ENCODE measurements at regions not wholly inside any gene's neighbourhood (a gene's known extent, or its start where the extent isn't known, plus 50 kb on each side); places are given as distances from the start of the nearest gene placed in this dataset.

DNA sequence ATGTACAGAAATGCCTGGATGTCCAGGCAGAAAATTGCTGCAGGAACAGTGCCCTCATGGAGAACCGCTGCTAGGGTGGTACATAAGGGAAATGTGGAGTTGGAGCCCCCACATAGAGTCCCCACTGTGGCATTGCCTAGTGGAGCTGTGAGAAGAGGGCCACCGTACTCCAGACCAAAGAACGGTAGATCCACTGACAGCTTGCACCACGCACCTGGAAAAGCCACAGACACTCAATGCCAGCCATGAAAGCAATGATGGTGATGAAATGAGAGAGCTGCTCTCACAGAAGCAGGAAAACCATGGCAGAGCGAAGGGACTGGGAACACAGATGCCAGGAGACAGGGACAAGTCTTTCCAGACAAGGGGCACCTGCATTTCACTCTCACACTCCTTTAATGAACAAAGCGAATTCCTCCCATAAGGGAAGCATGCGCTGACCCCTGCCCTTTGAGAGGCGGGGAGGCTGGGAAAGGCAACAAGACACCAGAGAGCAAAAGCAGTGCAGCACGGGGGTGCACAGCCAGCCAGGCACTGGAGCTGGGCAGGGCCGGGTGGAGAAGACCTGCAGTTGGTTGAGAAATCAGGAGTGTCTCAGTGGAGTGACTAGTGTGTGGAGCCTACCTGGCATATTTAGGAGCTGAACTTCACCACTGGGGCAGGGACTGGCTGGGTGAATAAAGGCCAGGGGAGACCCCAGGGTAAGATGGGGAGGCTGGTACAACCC is 1025.2 kb downstream of the TBC1D22A start:
- Histone ChIP-seq H3K4me1 (ENCODE audit: insufficient read depth, poor library complexity, severe bottlenecking) (no peaks in the 10 kb centered on the region), H3K27me3 (ENCODE audit: insufficient read depth, poor library complexity, severe bottlenecking) (no peaks in the 10 kb centered on the region), H3K36me3 (ENCODE audit: low read depth) (no peaks in the 10 kb centered on the region), H3K4me3 (ENCODE audit: severe bottlenecking) (no peak overlapping the region), H3K9me3 (ENCODE audit: severe bottlenecking) (no peaks in the 10 kb centered on the region), H3K27ac (ENCODE audit: poor library complexity, severe bottlenecking) (no peak overlapping the region)
- TF ChIP-seq, protein P1, sequence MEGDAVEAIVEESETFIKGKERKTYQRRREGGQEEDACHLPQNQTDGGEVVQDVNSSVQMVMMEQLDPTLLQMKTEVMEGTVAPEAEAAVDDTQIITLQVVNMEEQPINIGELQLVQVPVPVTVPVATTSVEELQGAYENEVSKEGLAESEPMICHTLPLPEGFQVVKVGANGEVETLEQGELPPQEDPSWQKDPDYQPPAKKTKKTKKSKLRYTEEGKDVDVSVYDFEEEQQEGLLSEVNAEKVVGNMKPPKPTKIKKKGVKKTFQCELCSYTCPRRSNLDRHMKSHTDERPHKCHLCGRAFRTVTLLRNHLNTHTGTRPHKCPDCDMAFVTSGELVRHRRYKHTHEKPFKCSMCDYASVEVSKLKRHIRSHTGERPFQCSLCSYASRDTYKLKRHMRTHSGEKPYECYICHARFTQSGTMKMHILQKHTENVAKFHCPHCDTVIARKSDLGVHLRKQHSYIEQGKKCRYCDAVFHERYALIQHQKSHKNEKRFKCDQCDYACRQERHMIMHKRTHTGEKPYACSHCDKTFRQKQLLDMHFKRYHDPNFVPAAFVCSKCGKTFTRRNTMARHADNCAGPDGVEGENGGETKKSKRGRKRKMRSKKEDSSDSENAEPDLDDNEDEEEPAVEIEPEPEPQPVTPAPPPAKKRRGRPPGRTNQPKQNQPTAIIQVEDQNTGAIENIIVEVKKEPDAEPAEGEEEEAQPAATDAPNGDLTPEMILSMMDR (IDR thresholded peaks at IDR 0.05; ENCODE audit: poor library complexity, severe bottlenecking), result no peak
- DNase-seq (ENCODE audit: low spot score) (no peak), ATAC-seq (ENCODE audit: low read depth) (no peak)

DNA sequence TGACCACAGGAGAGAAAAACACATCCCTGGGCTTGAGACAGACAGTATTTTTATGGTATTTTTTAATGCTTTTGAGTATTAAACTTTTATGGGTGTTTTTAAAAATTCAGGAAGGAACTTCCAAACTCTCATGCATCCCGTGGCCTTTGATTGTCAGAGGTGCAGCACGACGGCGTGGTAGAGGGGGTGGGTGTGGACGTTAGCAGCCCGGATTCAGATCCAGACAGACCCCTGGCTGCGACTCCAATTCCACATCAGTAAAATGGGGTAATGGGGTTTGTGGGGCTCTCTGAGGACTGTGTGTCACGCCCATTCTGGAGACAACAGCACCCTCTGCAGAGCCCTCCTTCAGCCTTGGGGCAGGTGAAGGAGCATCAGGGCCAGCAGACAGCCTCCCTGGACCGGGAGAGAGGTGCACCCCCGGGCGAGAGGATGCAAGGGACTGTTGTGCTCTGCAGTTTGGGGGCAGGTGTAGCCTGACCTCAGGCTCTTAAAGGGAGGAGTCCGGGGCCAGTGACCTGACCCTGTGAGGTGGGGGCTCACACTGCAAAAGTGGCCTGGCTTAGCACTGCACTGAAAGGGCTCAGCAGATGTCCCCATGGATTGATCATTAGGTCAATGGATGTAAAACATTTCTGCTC is 1024.3 kb downstream of the TBC1D22A start:
- Histone ChIP-seq H3K4me1 (ENCODE audit: insufficient read depth, poor library complexity, severe bottlenecking) (no peaks in the 10 kb centered on the region), H3K36me3 (ENCODE audit: low read depth) (no peaks in the 10 kb centered on the region), H3K27ac (ENCODE audit: poor library complexity, severe bottlenecking) (no peak overlapping the region), H3K4me3 (ENCODE audit: severe bottlenecking) (no peak overlapping the region), H3K9me3 (ENCODE audit: severe bottlenecking) (no peaks in the 10 kb centered on the region), H3K27me3 (ENCODE audit: insufficient read depth, poor library complexity, severe bottlenecking) (no peaks in the 10 kb centered on the region)
- TF ChIP-seq, protein P1 (IDR thresholded peaks at IDR 0.05; ENCODE audit: poor library complexity, severe bottlenecking), result no peak
- no peak for DNase-seq (ENCODE audit: low spot score)
- ATAC-seq (ENCODE audit: low read depth), result no peak

DNA sequence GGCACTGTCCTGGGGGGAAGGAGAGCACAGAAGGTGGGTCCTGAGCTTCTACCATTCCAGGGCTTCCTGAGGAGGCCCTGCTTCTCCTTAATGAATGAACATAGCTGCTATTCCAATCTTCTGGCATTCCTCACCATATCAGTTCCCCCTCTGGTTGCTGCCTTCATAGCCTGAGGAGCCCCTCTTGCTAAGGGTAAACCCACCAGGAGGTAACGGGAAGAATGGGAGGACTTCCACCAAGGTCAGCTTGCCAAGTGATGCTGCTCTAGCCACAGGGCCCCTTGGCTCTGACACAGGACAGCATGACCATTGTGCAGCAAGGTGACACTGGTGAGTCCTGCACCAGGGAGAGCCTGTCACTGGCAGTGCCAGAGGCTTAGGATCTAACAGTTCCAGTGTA is 1022.5 kb downstream of the TBC1D22A start:
- Histone ChIP-seq H3K36me3 (ENCODE audit: low read depth) (no peaks in the 10 kb centered on the region), H3K4me1 (ENCODE audit: insufficient read depth, poor library complexity, severe bottlenecking) (no peaks in the 10 kb centered on the region), H3K9me3 (ENCODE audit: severe bottlenecking) (no peaks in the 10 kb centered on the region), H3K27ac (ENCODE audit: poor library complexity, severe bottlenecking) (no peak overlapping the region), H3K4me3 (ENCODE audit: severe bottlenecking) (no peak overlapping the region), H3K27me3 (ENCODE audit: insufficient read depth, poor library complexity, severe bottlenecking) (no peaks in the 10 kb centered on the region)
- DNase-seq (ENCODE audit: low spot score) (no peak), ATAC-seq (ENCODE audit: low read depth) (no peak)
- TF ChIP-seq, protein P1 (IDR thresholded peaks at IDR 0.05; ENCODE audit: poor library complexity, severe bottlenecking), result no peak

DNA sequence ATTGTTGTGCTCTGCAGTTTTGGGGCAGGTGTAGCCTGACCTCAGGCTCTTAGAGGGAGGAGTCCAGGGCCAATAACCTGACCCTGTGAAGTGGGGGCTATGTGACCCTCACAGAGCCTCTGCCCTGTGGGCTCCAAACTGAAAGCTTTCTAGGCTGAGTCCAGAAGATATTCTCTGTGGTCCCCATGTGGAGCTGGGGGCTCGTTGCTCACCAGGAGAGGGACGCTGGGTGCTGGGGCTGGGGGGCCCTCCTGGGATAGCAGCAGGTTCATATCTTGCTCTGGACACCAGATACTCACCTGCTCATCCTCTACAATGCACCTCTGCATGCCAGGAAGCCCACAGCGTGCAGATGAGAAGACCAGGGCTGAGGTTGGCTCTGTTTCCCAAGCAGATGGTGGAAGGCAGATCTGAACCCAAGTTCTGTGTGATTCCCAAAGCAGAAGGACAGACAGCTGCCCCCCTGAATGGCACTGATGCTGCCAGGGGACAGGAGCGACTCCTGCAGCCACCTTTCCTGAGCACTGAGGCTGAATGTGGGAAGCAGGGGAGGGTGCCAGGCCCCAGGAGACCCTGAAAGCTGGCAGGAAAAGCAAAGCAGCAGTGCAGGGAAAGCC is 1022.0 kb downstream of the TBC1D22A start:
- Histone ChIP-seq H3K27me3 (ENCODE audit: insufficient read depth, poor library complexity, severe bottlenecking) (no peaks in the 10 kb centered on the region), H3K4me1 (ENCODE audit: insufficient read depth, poor library complexity, severe bottlenecking) (no peaks in the 10 kb centered on the region), H3K4me3 (ENCODE audit: severe bottlenecking) (no peak overlapping the region), H3K9me3 (ENCODE audit: severe bottlenecking) (no peaks in the 10 kb centered on the region), H3K27ac (ENCODE audit: poor library complexity, severe bottlenecking) (no peak overlapping the region), H3K36me3 (ENCODE audit: low read depth) (no peaks in the 10 kb centered on the region)
- TF ChIP-seq, protein P1 (IDR thresholded peaks at IDR 0.05; ENCODE audit: poor library complexity, severe bottlenecking), result no peak
- DNase-seq (ENCODE audit: low spot score), result no peak
- ATAC-seq (ENCODE audit: low read depth), result no peak
